Suprapubic skin (tissue), 4 donors: ENCODE measurements at regions not wholly inside any gene's neighbourhood (a gene's known extent, or its start where the extent isn't known, plus 50 kb on each side); places are given as distances from the start of the nearest gene placed in this dataset.

ENCODE experiments used
- DNase-seq, 2 donors: peaks; one replicate each; pipeline ENCODE4 v3.0.0-alpha.2; 2019; ENCODE audit warnings: low spot score in 2 of 2
- H3K27ac ChIP-seq: fragments of 200-600 bp; sonication (generic); one replicate; pipeline ENCODE4 v1.5.1; 2019
- H3K27me3 ChIP-seq: fragments of 200-600 bp; sonication (generic); one replicate; pipeline ENCODE4 v1.5.1; 2019
- H3K36me3 ChIP-seq: fragments of 200-600 bp; sonication (generic); one replicate; pipeline ENCODE4 v1.5.1; 2019
- H3K4me1 ChIP-seq: fragments of 200-600 bp; sonication (generic); one replicate; pipeline ENCODE4 v1.5.1; 2019
- H3K4me3 ChIP-seq: fragments of 200-600 bp; sonication (generic); one replicate; pipeline ENCODE4 v1.5.1; 2019; ENCODE audit warnings: mild to moderate bottlenecking
- H3K9me3 ChIP-seq: fragments of 200-600 bp; sonication (generic); one replicate; pipeline ENCODE4 v1.5.1; 2019
- CTCF ChIP-seq, 2 donors: fragments of 200-600 bp in 1 of 2; fragments of 450-650 bp in 1 of 2; sonication (generic) in 1 of 2; IDR thresholded peaks; one replicate each; pipeline ENCODE4 v1.5.1; 2016 to 2019; ENCODE audit warnings: antibody characterized with exemption in 2 of 2, mild to moderate bottlenecking in 1 of 2, moderate library complexity in 1 of 2
- EP300 ChIP-seq: sonication (generic); formaldehyde crosslinking; IDR thresholded peaks from one replicate; pipeline ENCODE4 v1.6.1; 2017; ENCODE audit warnings: antibody characterized with exemption
- POLR2A ChIP-seq, 2 donors: fragments of 450-650 bp; IDR thresholded peaks; one replicate each; pipeline ENCODE4 v1.6.1; 2017; ENCODE audit warnings: antibody characterized with exemption in 2 of 2, mild to moderate bottlenecking in 2 of 2, moderate library complexity in 2 of 2
- POLR2AphosphoS5 ChIP-seq, 3 donors: sonication (generic); formaldehyde crosslinking; IDR thresholded peaks; one replicate each; pipeline ENCODE4 v1.6.1; 2017; ENCODE audit warnings: antibody characterized with exemption in 3 of 3
- WGBS: methylation state at CpG from one replicate; pipeline ENCODE4 v1.1.5; 2018; 5-methylcytosine and 5-hydroxymethylcytosine counted together

- no peaks in the 10 kb centered on the region for H3K9me3 ChIP-seq
- H3K27me3 ChIP-seq = no peaks in the 10 kb centered on the region
- H3K4me3 ChIP-seq = no peak overlapping the region
- peaks cover 12% of the 10 kb centered on the region for H3K4me1 ChIP-seq
- H3K36me3 ChIP-seq = no peaks in the 10 kb centered on the region
- no peak for DNase-seq
- 94% methylated on average over 1 of the region's 1 CpG for WGBS
- no peak for TF ChIP-seq POLR2A (IDR thresholded peaks at IDR 0.05)
- no peak for TF ChIP-seq CTCF (IDR thresholded peaks at IDR 0.05)
- TF ChIP-seq EP300 = no peak
- no peak for TF ChIP-seq POLR2AphosphoS5 (IDR thresholded peaks at IDR 0.05)
- H3K27ac ChIP-seq = no peak overlapping the region
Observed at GRCh38 chr6:100179576-100179975, 185.6 kb upstream of the MCHR2 start.

GRCh38 chr6:100177956-100178355, 183.9 kb upstream of the MCHR2 start:
- Histone ChIP-seq H3K9me3 (no peaks in the 10 kb centered on the region), H3K36me3 (no peaks in the 10 kb centered on the region), H3K4me1 (peaks cover 12% of the 10 kb centered on the region), H3K27ac (no peak overlapping the region), H3K4me3 (no peak overlapping the region), H3K27me3 (no peaks in the 10 kb centered on the region)
- TF ChIP-seq POLR2AphosphoS5 (IDR thresholded peaks at IDR 0.05) (no peak), CTCF (IDR thresholded peaks at IDR 0.05) (no peak), POLR2A (IDR thresholded peaks at IDR 0.05) (no peak), EP300 (no peak)
- no peak for DNase-seq
- 36% methylated on average over 1 of the region's 1 CpG for WGBS

GRCh38 chr6:100176951-100177710, 183.1 kb upstream of the MCHR2 start:
- Histone ChIP-seq H3K4me3 (no peak overlapping the region), H3K36me3 (no peaks in the 10 kb centered on the region), H3K9me3 (no peaks in the 10 kb centered on the region), H3K27me3 (no peaks in the 10 kb centered on the region), H3K4me1 (peaks cover 12% of the 10 kb centered on the region), H3K27ac (no peak overlapping the region)
- no peak for DNase-seq
- 78% methylated on average over 4 of the region's 4 CpGs for WGBS
- TF ChIP-seq CTCF (IDR thresholded peaks at IDR 0.05) (no peak), EP300 (no peak), POLR2AphosphoS5 (IDR thresholded peaks at IDR 0.05) (no peak), POLR2A (IDR thresholded peaks at IDR 0.05) (no peak)

GRCh38 chr6:100176311-100176950, 182.4 kb upstream of the MCHR2 start:
- DNase-seq = no peak
- H3K4me3 ChIP-seq = no peak overlapping the region
- H3K9me3 ChIP-seq = no peaks in the 10 kb centered on the region
- TF ChIP-seq POLR2AphosphoS5 (IDR thresholded peaks at IDR 0.05) = no peak
- no peak for TF ChIP-seq CTCF (IDR thresholded peaks at IDR 0.05)
- TF ChIP-seq EP300 = no peak
- no peak for TF ChIP-seq POLR2A (IDR thresholded peaks at IDR 0.05)
- peaks cover 12% of the 10 kb centered on the region for H3K4me1 ChIP-seq
- peak overlapping the region; percentile 6 for H3K27ac ChIP-seq
- no peaks in the 10 kb centered on the region for H3K27me3 ChIP-seq
- no peaks in the 10 kb centered on the region for H3K36me3 ChIP-seq
- 33% methylated on average over 6 of the region's 6 CpGs for WGBS

- TF ChIP-seq POLR2AphosphoS5 (IDR thresholded peaks at IDR 0.05) (no peak), EP300 (no peak), POLR2A (IDR thresholded peaks at IDR 0.05) (no peak), CTCF (IDR thresholded peaks at IDR 0.05) (no peak)
- H3K4me3 ChIP-seq = no peak overlapping the region
- 24% methylated on average over 1 of the region's 1 CpG for WGBS
- H3K36me3 ChIP-seq = no peaks in the 10 kb centered on the region
- no peaks in the 10 kb centered on the region for H3K9me3 ChIP-seq
- H3K27me3 ChIP-seq = no peaks in the 10 kb centered on the region
- peaks cover 12% of the 10 kb centered on the region for H3K4me1 ChIP-seq
- H3K27ac ChIP-seq = peak overlapping the region; percentile 6
- no peak for DNase-seq
Observed at GRCh38 chr6:100175814-100176310, 181.8 kb upstream of the MCHR2 start.
